Ovary (tissue), 7 donors: ENCODE measurements at regions not wholly inside any gene's neighbourhood (a gene's known extent, or its start where the extent isn't known, plus 50 kb on each side); places are given as distances from the start of the nearest gene placed in this dataset.
"Not testable (repeated sequence)": the region's sequence is repeated elsewhere in the genome, so short reads cannot be mapped to it uniquely, and the experiment has no call there.

Experiments used
- DNase-seq, 5 donors: peaks; one replicate each; pipeline ENCODE4 v3.0.0-alpha.2; 2019 to 2020
- H3K27ac ChIP-seq, 2 donors: fragments of 200-600 bp; one replicate each; pipeline versions ENCODE4 v1.5.1 to v1.8.0; 2019 to 2022
- H3K27me3 ChIP-seq: fragments of 200-600 bp; one replicate; pipeline ENCODE4 v1.8.0; 2022
- H3K36me3 ChIP-seq: fragments of 200-600 bp; sonication (generic); one replicate; pipeline ENCODE4 v1.5.1; 2019
- H3K4me1 ChIP-seq: one replicate; pipeline ENCODE4 v1.8.1; 2013; ENCODE audit warnings: mild to moderate bottlenecking, moderate library complexity; ENCODE audit not compliant: insufficient read depth
- H3K4me3 ChIP-seq: fragments of 200-600 bp; sonication (generic); one replicate; pipeline ENCODE4 v1.5.1; 2017
- H3K9me3 ChIP-seq, 2 donors: fragments of 200-600 bp in 1 of 2; sonication (generic) in 1 of 2; one replicate each; pipeline versions ENCODE4 v1.5.1 to v1.8.1; 2013 to 2019; ENCODE audit warnings: mild to moderate bottlenecking in 1 of 2, moderate library complexity in 1 of 2
- EP300 ChIP-seq: sonication (generic); formaldehyde crosslinking; IDR thresholded peaks from one replicate; pipeline ENCODE4 v1.6.1; 2017; ENCODE audit warnings: antibody characterized with exemption
- POLR2A ChIP-seq: fragments of 450-650 bp; IDR thresholded peaks from one replicate; pipeline ENCODE4 v1.6.1; 2017; ENCODE audit warnings: antibody characterized with exemption, mild to moderate bottlenecking, moderate library complexity
- WGBS, 3 donors: extraction: QIAGEN DNeasy Blood & Tissue Kit in 1 of 3; methylation state at CpG; one replicate each; pipeline versions ENCODE4 v1.1.5 to v1.1.7; 2013 to 2017; 5-methylcytosine and 5-hydroxymethylcytosine counted together
- intact Hi-C, 4 donors: fragments of 100-400 bp; cut with DNase I; formaldehyde crosslinking; loops; one replicate each; pipeline versions ENCODE4 v1.11.0 to v1.15.1; 2022 to 2023
- TF ChIP-seq, protein P1 (sequence below), 3 donors: fragments of 450-650 bp in 2 of 3; fragments of 200-600 bp in 1 of 3; IDR thresholded peaks; one replicate each; pipeline versions ENCODE4 v1.5.1 to v1.8.0; 2016 to 2022; ENCODE audit warnings: antibody characterized with exemption in 3 of 3, mild to moderate bottlenecking in 1 of 3
- donor health status: DM: no; HTN: no; CAD: no; lungs with moderate emphysema.
- donor health status: DM: no; HTN: no; CAD: no.
- donor health status: Bipolar disorder and iron deficiency.
- donor health status: DM: no; HTN: no; CAD: no.
- donor health status: DM: yes; HTN: yes; CAD: no.

DNA sequence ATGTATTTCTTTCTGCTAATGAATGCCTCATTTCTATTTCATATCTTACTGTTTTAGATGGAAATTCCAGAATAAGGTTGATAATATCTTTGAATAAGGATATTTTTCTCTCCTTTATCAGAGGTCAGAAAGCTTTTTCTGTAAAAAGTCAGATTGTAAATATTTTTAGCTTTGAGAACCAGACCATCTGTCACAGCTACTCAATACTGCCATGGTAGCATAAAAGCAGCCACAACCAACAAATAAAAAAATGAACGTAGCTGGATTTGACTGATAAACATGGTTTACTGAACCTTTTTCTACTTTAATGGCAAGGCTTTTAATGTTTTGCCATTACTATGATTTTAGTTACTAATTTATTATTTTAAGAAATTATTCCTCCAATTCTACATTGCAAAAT, 217.4 kb upstream of the COX10 start:
- Histone ChIP-seq H3K27me3 (no peaks in the 10 kb centered on the region), H3K4me3 (no peak overlapping the region), H3K27ac (no peak overlapping the region), H3K9me3 (no peaks in the 10 kb centered on the region), H3K36me3 (no peaks in the 10 kb centered on the region), H3K4me1 (no peaks in the 10 kb centered on the region)
- DNase-seq: no peak
- 40 to 72% (median 48%) methylated on average over 1 of the region's 1 CpG for WGBS, 3 donors
- intact Hi-C loops: no loop called here
- TF ChIP-seq, protein P1, sequence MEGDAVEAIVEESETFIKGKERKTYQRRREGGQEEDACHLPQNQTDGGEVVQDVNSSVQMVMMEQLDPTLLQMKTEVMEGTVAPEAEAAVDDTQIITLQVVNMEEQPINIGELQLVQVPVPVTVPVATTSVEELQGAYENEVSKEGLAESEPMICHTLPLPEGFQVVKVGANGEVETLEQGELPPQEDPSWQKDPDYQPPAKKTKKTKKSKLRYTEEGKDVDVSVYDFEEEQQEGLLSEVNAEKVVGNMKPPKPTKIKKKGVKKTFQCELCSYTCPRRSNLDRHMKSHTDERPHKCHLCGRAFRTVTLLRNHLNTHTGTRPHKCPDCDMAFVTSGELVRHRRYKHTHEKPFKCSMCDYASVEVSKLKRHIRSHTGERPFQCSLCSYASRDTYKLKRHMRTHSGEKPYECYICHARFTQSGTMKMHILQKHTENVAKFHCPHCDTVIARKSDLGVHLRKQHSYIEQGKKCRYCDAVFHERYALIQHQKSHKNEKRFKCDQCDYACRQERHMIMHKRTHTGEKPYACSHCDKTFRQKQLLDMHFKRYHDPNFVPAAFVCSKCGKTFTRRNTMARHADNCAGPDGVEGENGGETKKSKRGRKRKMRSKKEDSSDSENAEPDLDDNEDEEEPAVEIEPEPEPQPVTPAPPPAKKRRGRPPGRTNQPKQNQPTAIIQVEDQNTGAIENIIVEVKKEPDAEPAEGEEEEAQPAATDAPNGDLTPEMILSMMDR (IDR thresholded peaks at IDR 0.05): no peak
- TF ChIP-seq EP300 (no peak), POLR2A (no peak)

DNA sequence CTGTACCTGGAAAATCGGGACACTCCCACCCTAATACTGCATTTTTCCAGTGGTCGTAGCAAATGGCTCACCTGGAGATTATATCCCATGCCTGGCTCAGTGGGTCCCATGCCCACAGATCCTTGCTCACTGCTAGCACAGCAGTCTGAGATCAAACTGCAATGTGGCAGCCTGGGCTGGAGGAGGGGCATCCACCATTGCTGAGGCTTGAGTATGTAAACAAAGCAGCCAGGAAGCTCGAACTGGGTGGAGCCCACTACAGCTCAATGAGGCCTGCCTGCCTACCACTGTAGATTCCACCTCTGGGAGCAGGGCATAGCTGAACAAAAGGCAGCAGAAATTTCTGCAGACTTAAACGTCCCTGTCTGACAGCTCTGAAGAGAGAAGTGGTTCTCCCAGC, 213.6 kb upstream of the COX10 start:
- intact Hi-C loops, H3K4me1 ChIP-seq, H3K27me3 ChIP-seq, H3K4me3 ChIP-seq, H3K9me3 ChIP-seq, H3K36me3 ChIP-seq, DNase-seq, H3K27ac ChIP-seq: not testable (repeated sequence)
- WGBS, 3 donors: 85 to 94% (median 87%) methylated on average over 4 of the region's 4 CpGs

DNA sequence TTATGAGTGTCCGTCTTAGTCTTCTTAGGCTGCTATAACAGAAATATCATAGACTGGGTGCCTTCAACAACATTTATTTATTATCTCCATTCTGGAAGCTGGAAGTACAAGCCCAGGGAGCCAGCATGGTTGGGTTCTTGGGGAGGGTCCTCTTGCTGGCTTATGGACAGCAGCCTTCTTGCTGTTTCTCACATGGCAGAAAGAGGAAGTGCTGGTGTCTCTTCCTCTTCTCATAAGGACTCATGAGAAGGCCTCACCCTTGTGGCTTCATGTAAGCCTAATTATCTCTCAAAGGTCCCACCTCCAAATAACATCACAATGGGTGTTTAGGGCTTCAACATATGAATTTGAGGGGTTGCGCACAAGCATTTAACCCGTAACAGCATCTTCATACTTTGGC, 207.0 kb upstream of the COX10 start:
- WGBS, 3 donors: 96 to 99% (median 96%) methylated on average over 3 of the region's 3 CpGs
- no peak for DNase-seq
- Histone ChIP-seq H3K27me3 (no peaks in the 10 kb centered on the region), H3K9me3 (no peaks in the 10 kb centered on the region), H3K27ac (no peak overlapping the region), H3K36me3 (no peaks in the 10 kb centered on the region), H3K4me1 (no peaks in the 10 kb centered on the region), H3K4me3 (no peak overlapping the region)
- TF ChIP-seq, protein P1 (IDR thresholded peaks at IDR 0.05): no peak
- intact Hi-C loops: no loop called here

DNA sequence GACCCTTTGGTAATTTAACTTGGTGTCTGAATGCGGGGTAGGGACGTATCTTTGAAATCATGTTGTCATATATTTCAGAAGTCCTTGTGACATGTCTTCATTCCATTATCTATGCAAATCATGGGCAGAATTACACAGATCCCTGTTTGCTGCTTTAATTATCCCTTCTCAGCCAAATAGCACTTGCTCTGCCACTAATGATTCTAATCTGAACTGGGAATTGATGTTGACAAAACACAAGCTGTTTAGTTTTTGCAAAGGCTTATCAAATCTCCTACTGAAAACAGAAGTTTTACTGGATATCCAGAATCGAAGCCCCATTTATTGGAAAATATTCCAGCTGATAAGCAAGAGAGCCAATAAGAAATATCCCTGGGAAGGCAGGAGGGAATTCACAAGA, 205.9 kb upstream of the COX10 start:
- Histone ChIP-seq H3K9me3 (no peaks in the 10 kb centered on the region), H3K27ac (no peak overlapping the region), H3K36me3 (no peaks in the 10 kb centered on the region), H3K4me3 (no peak overlapping the region), H3K4me1 (no peaks in the 10 kb centered on the region), H3K27me3 (no peaks in the 10 kb centered on the region)
- no peak for TF ChIP-seq EP300
- TF ChIP-seq, protein P1 (IDR thresholded peaks at IDR 0.05): no peak
- no peak for DNase-seq
- intact Hi-C loops: no loop called here
- WGBS, 3 donors: 62 to 81% (median 67%) methylated on average over 3 of the region's 3 CpGs

DNA sequence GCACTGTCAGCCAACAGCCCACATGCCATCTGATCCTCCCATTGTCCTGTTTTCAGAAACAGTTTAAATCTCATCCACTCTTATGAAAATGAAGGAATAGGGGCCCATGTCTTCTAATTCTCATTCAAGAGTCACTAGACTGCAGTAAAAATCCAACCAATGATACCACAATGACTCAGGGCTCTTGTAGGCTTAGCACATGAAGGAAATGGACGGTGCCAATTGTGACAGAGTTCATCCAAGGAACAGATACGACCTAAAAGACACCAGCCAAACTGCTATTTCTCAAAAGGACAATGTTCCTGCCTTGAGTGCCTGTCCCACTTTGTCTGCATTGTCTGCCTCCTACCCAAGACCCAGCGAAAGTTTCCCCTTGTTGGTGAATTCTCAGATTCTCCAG, 204.8 kb upstream of the COX10 start:
- Histone ChIP-seq H3K4me3 (no peak overlapping the region), H3K9me3 (no peaks in the 10 kb centered on the region), H3K36me3 (no peaks in the 10 kb centered on the region), H3K27me3 (no peaks in the 10 kb centered on the region), H3K27ac (no peak overlapping the region), H3K4me1 (no peaks in the 10 kb centered on the region)
- DNase-seq: no peak
- intact Hi-C loops: no loop called here
- TF ChIP-seq EP300 (no peak), POLR2A (no peak)
- TF ChIP-seq, protein P1 (IDR thresholded peaks at IDR 0.05): no peak
- WGBS, 3 donors: 65 to 71% (median 71%) methylated on average over 3 of the region's 3 CpGs
